Heart left ventricle (tissue), 16 donors: ENCODE measurements at regions not wholly inside any gene's neighbourhood (a gene's known extent, or its start where the extent isn't known, plus 50 kb on each side); places are given as distances from the start of the nearest gene placed in this dataset.

Source experiments
- ATAC-seq, 4 donors: fragments of 200-7000 bp; cut with Tn5 transposase; one replicate each; pipeline ENCODE4 v1.9.1; 2020 to 2022; ENCODE audit warnings: moderate library complexity in 4 of 4, mild to moderate bottlenecking in 3 of 4, moderate number of reproducible peaks in 1 of 4
- DNase-seq, 5 donors: peaks; one replicate each; pipeline ENCODE4 v3.0.0-alpha.2; 2020
- H3K27ac ChIP-seq, 12 donors: fragments of 200-600 bp; sonication (generic) in 4 of 12; one replicate each; pipeline versions ENCODE4 v1.5.0 to v1.8.0; 2016 to 2022; ENCODE audit warnings: mild to moderate bottlenecking in 2 of 12
- H3K27me3 ChIP-seq, 9 donors: fragments of 200-600 bp; sonication (generic) in 2 of 9; one replicate each; pipeline versions ENCODE4 v1.5.1 to v1.8.0; 2016 to 2022; ENCODE audit warnings: mild to moderate bottlenecking in 3 of 9
- H3K36me3 ChIP-seq, 9 donors: fragments of 200-600 bp; sonication (generic) in 2 of 9; one replicate each; pipeline versions ENCODE4 v1.5.0 to v1.8.0; 2018 to 2022; ENCODE audit warnings: mild to moderate bottlenecking in 2 of 9
- H3K4me1 ChIP-seq, 12 donors: fragments of 200-600 bp; sonication (generic) in 4 of 12; one replicate each; pipeline versions ENCODE4 v1.5.0 to v1.8.0; 2016 to 2022; ENCODE audit warnings: mild to moderate bottlenecking in 3 of 12
- H3K4me3 ChIP-seq, 12 donors: fragments of 200-600 bp; sonication (generic) in 4 of 12; one replicate each; pipeline versions ENCODE4 v1.5.0 to v1.8.0; 2017 to 2022; ENCODE audit warnings: mild to moderate bottlenecking in 9 of 12, moderate library complexity in 4 of 12
- H3K9me3 ChIP-seq, 12 donors: fragments of 200-600 bp; sonication (generic) in 4 of 12; one replicate each; pipeline versions ENCODE4 v1.5.0 to v1.8.0; 2016 to 2022; ENCODE audit warnings: mild to moderate bottlenecking in 1 of 12
- CTCF ChIP-seq, 12 donors: fragments of 200-600 bp; sonication (generic) in 4 of 12; IDR thresholded peaks; one replicate each; pipeline versions ENCODE4 v1.5.0 to v1.8.0; 2018 to 2022; ENCODE audit warnings: antibody characterized with exemption in 12 of 12, mild to moderate bottlenecking in 5 of 12
- POLR2A ChIP-seq, 2 donors: fragments of 450-650 bp; IDR thresholded peaks; one replicate each; pipeline ENCODE4 v1.6.1; 2017; ENCODE audit warnings: antibody characterized with exemption in 2 of 2, mild to moderate bottlenecking in 2 of 2, moderate library complexity in 2 of 2
- WGBS, 4 donors: extraction: QIAGEN DNeasy Blood & Tissue Kit in 2 of 4; methylation state at CpG; one replicate each; pipeline versions ENCODE4 v1.1.5 to v1.1.7; 2013 to 2018; 5-methylcytosine and 5-hydroxymethylcytosine counted together
- intact Hi-C, 10 donors: fragments of 100-400 bp; cut with DNase I; formaldehyde crosslinking; loops; one replicate each; pipeline versions ENCODE4 v1.11.1 to v1.14.2; 2022
- donor health status: ischemic (EF 13 %, LVEDD 7.1; RV severe dilation, severe dysfunction).
- donor health status: healthy with polysubstance abuse.
- donor health status: DM: no; HTN: yes; CAD: no.
- donor health status: DM: no; HTN: no; CAD: no.
- donor health status: ischemic (EF 25% LVEDD 6.9; RV normal size, moderate dysfunction).
- donor health status: ischemic (EF 25% LVEDD 5.7; RV mildly dilated, moderate dysfunction).
- donor health status: healthy.
- donor health status: DM: yes; HTN: yes; CAD: no.
- donor health status: ischemic (EF 35%, LVEDD 5.7; RV mildly dilated, moderate dysfunction).
- donor health status: nonischemic (EF 11% LVEDD 7.7; RV severe dilation, severe dysfunction).
- donor health status: DM: yes; HTN: yes; CAD: no.
- donor health status: PGD.
- donor health status: ischemic (EF 29% LVEDD 5.4; RV normal size, mild dysfunction).
- donor health status: nonischemic (EF 23%, LVEDD 6.1; RV moderate dilation, normal function).

DNA sequence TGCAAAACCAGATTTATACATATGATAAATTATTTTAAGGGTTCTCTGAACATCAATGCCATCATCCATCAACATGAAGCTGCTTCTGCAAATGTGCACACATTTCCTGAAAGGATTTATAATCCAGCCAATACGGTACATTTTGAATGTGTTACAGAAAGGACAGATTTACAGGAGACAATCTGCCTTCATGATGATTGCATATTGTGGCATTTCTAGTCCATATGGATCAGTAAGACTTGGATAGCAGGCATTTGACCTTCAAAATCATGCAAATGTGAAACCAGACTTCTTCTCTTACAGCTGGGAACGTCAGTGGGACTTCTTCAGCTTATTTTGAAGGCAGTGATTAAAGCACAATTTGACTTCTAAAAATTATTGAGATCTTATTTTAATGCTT lies 217.3 kb upstream of the GK2 start:
- DNase-seq = no peak
- WGBS, 4 donors = 53 to 71% (median 62%) methylated on average over 2 of the region's 2 CpGs
- H3K9me3 ChIP-seq = no peaks in the 10 kb centered on the region
- peak overlapping the region in 4 of 12 donors; percentile 15 to 42 (median 32) for H3K4me3 ChIP-seq
- no peak for ATAC-seq
- peaks cover 0 to 7% (median 0%) of the 10 kb centered on the region in 12 donors for H3K4me1 ChIP-seq
- peak overlapping the region in 1 of 12 donors; percentile 35 for H3K27ac ChIP-seq
- no peaks in the 10 kb centered on the region for H3K27me3 ChIP-seq
- no peak for TF ChIP-seq POLR2A (IDR thresholded peaks at IDR 0.05)
- TF ChIP-seq CTCF (IDR thresholded peaks at IDR 0.05) = no peak
- H3K36me3 ChIP-seq = no peaks in the 10 kb centered on the region
- intact Hi-C loops = no loop called here

DNA sequence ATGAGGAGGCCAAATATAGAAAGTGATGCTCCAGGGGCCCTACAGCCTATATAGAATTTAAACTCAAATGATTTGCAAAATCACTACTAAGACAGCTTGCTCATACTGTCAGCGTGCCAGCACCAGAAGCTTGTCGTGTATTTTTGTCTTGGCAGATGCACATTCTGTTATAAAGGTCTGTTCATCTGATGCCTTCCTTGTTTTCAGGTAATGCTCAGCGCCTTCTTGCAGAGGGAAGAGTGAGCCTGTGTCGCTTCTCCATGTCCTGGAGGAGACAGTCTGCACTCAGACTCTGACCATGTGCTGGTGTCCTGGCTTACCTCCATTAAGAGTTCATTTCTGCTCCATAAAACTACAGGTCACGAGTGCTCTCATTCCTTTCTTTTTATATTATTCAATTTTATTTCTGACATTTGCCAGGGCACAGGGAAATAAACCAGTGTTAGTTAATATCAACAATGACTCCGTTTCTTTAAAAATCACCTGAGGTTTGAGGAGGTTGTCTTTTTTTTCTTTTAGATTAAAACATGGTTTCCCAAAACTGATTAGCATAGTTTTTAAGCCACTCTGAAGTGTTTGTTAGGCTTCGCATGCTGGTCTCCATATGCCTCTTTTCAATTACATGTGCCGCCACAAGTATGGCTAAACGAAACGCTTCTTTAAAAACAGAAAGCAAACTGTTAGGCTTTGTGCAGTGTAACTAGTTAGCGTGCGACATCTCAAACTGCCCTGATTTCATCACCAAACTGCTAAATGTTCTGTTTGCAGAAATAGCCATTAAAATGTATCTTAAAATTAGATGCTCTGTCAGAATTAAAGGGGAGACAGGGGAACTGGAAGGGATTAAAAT lies 215.2 kb upstream of the GK2 start:
- intact Hi-C loops = no loop called here
- no peak for DNase-seq

GRCh38 chr4:79621061-79621460 lies 213.0 kb upstream of the GK2 start:
- Histone ChIP-seq H3K4me3 (no peak overlapping the region), H3K27me3 (no peaks in the 10 kb centered on the region), H3K27ac (no peak overlapping the region), H3K4me1 (peaks cover 0 to 7% (median 0%) of the 10 kb centered on the region in 12 donors), H3K36me3 (no peaks in the 10 kb centered on the region), H3K9me3 (no peaks in the 10 kb centered on the region)
- DNase-seq (no peak), ATAC-seq (no peak)
- intact Hi-C loops = no loop called here
- 78 to 86% (median 82%) methylated on average over 1 of the region's 1 CpG for WGBS, 4 donors
- TF ChIP-seq CTCF (IDR thresholded peaks at IDR 0.05) (no peak), POLR2A (IDR thresholded peaks at IDR 0.05) (no peak)

More for the DNA sequence above, 215.2 kb upstream of the GK2 start:
- Histone ChIP-seq H3K4me3 (peak overlapping the region in 2 of 12 donors; percentile 11 to 17), H3K9me3 (no peaks in the 10 kb centered on the region), H3K4me1 (peaks cover 0 to 7% (median 0%) of the 10 kb centered on the region in 12 donors), H3K27ac (peak overlapping the region in 1 of 12 donors; percentile 52), H3K27me3 (no peaks in the 10 kb centered on the region), H3K36me3 (no peaks in the 10 kb centered on the region)
- ATAC-seq = peak in 2 of 4 donors; percentile 34 to 50
- TF ChIP-seq POLR2A (IDR thresholded peaks at IDR 0.05) (no peak), CTCF (IDR thresholded peaks at IDR 0.05) (no peak)
- WGBS, 4 donors = 68 to 77% (median 71%) methylated on average over 12 of the region's 12 CpGs

DNA sequence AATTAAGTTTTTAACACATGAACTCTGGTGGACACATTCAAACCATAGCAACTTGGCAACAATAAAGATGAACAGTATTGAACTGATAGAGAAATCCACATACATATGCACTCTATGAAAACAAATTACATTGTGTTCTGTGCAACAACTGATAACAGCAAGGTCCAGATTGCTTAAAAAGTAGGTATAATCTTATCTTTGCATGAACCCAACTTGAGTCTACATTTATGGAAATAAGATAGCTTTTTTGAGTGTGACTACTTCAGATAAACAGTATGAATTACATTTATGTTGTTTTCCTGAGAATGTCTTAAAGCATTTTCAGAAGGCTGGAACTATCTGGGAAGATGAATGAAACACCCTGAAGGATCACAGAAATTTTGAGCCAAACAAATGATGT lies 212.6 kb upstream of the GK2 start:
- Histone ChIP-seq H3K27me3 (no peaks in the 10 kb centered on the region), H3K9me3 (no peaks in the 10 kb centered on the region), H3K27ac (no peak overlapping the region), H3K4me1 (peaks cover 0 to 7% (median 0%) of the 10 kb centered on the region in 12 donors), H3K4me3 (no peak overlapping the region), H3K36me3 (no peaks in the 10 kb centered on the region)
- no peak for DNase-seq
- intact Hi-C loops = no loop called here
- TF ChIP-seq CTCF (IDR thresholded peaks at IDR 0.05) = no peak
- no peak for TF ChIP-seq POLR2A (IDR thresholded peaks at IDR 0.05)
- no peak for ATAC-seq
